Endothelial cell of umbilical vein (primary cell): ENCODE measurements at regions not wholly inside any gene's neighbourhood (a gene's known extent, or its start where the extent isn't known, plus 50 kb on each side); places are given as distances from the start of the nearest gene placed in this dataset.

Experiments used
- CTCF ChIP-seq, 2 donors: IDR thresholded peaks; 1 replicate in 1 of 2; 2 replicates in 1 of 2; pipeline ENCODE4 v1.5.1; 2011; ENCODE audit warnings: low read length in 2 of 2, mild to moderate bottlenecking in 2 of 2, moderate library complexity in 2 of 2, control low read depth in 1 of 2, inconsistent platforms in 1 of 2, low read depth in 1 of 2; ENCODE audit not compliant: insufficient read depth in 1 of 2; ENCODE audit errors: extremely low read depth in 1 of 2
- EZH2 ChIP-seq: IDR thresholded peaks from 2 replicates; pipeline ENCODE4 v1.6.1; 2012; ENCODE audit warnings: borderline replicate concordance, low read depth, mild to moderate bottlenecking, moderate library complexity, low read length, inconsistent platforms; ENCODE audit not compliant: severe bottlenecking
- POLR2A ChIP-seq: IDR thresholded peaks from 2 replicates; pipeline ENCODE4 v1.6.1; 2012; ENCODE audit warnings: low read depth, mild to moderate bottlenecking, control low read depth, low read length
- POLR2AphosphoS5 ChIP-seq: IDR thresholded peaks from 2 replicates; pipeline ENCODE4 v1.6.1; 2012; ENCODE audit warnings: low read depth, mild to moderate bottlenecking, control low read depth, low read length, moderate library complexity; ENCODE audit not compliant: insufficient read depth

DNA sequence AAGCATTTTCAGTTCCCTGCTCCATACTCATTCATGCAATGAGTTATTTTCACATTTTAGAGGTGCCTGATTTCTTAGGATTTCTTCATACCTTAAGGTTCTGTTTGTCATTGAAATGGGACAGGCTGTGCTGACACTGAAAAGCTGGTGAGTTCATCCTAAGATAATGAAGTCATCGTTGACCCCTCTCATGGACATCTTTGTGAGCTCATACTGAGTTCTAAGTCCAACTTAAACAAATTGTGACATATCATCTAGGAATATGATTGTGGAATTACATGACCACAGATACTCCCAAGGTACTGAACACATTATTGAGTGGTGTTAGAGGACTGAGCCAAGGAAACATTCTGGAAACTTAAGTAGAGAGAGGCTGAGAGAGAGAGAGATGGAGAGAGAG, 224.8 kb upstream of the JAG1 start:
- TF ChIP-seq CTCF (IDR thresholded peaks at IDR 0.05; ENCODE audit: extremely low read depth in 1 of 2, insufficient read depth in 1 of 2, low read depth in 1 of 2, low read length in 2 of 2) (no peak), POLR2A (no peak), POLR2AphosphoS5 (no peak), EZH2 (no peak)
